Transverse colon (tissue), 4 donors: ENCODE measurements at regions not wholly inside any gene's neighbourhood (a gene's known extent, or its start where the extent isn't known, plus 50 kb on each side); places are given as distances from the start of the nearest gene placed in this dataset.

Experiments
- DNase-seq: peaks from one replicate; pipeline ENCODE4 v3.0.0-alpha.2; 2019
- H3K27ac ChIP-seq, 4 donors: fragments of 200-600 bp; sonication (generic); 2 replicates each; pipeline ENCODE4 v1.5.1; 2016 to 2018; ENCODE audit warnings: inconsistent platforms in 4 of 4
- H3K27me3 ChIP-seq: fragments of 200-600 bp; sonication (generic); 2 replicates; pipeline ENCODE4 v1.5.1; 2017; ENCODE audit warnings: inconsistent platforms
- H3K36me3 ChIP-seq, 4 donors: fragments of 200-600 bp; sonication (generic); 2 replicates each; pipeline ENCODE4 v1.5.1; 2017 to 2019; ENCODE audit warnings: inconsistent platforms in 4 of 4
- H3K4me1 ChIP-seq, 4 donors: fragments of 200-600 bp; sonication (generic); 2 replicates each; pipeline ENCODE4 v1.5.1; 2017 to 2020; ENCODE audit warnings: inconsistent platforms in 4 of 4
- H3K4me3 ChIP-seq, 4 donors: fragments of 200-600 bp; sonication (generic); 1 replicate in 1 of 4; 2 replicates in 3 of 4; pipeline versions ENCODE4 v1.5.1 to v1.6.1; 2017 to 2019; ENCODE audit warnings: inconsistent platforms in 4 of 4
- H3K9me3 ChIP-seq, 2 donors: fragments of 200-600 bp; sonication (generic); 2 replicates each; pipeline ENCODE4 v1.5.1; 2017 to 2019; ENCODE audit warnings: inconsistent platforms in 2 of 2
- EP300 ChIP-seq: sonication (generic); formaldehyde crosslinking; IDR thresholded peaks from one replicate; pipeline ENCODE4 v1.6.1; 2017; ENCODE audit warnings: antibody characterized with exemption, low read depth
- POLR2A ChIP-seq: fragments of 450-650 bp; IDR thresholded peaks from one replicate; pipeline ENCODE4 v1.6.1; 2016; ENCODE audit warnings: antibody characterized with exemption, mild to moderate bottlenecking, moderate library complexity
- POLR2AphosphoS5 ChIP-seq, 3 donors: sonication (generic); formaldehyde crosslinking; IDR thresholded peaks; one replicate each; pipeline ENCODE4 v1.6.1; 2016; ENCODE audit warnings: antibody characterized with exemption in 3 of 3
- WGBS, 2 donors: methylation state at CpG; one replicate each; pipeline ENCODE4 v1.1.5; 2018; ENCODE audit warnings: low coverage in 1 of 2; 5-methylcytosine and 5-hydroxymethylcytosine counted together
- in situ Hi-C, 4 donors: fragments of 200-750 bp; cut with MboI; loops; one replicate each; pipeline versions ENCODE4 v1.15.0 to v1.15.1; 2017; ENCODE audit warnings: low sequenced_read_pairs in 3 of 4, low pct_ligation_motif_present in 1 of 4, low pct_unique_long_range_greater_than_20kb in 1 of 4
- intact Hi-C: fragments of 100-400 bp; cut with DNase I; formaldehyde crosslinking; loops from one replicate; pipeline ENCODE4 v1.15.1; 2023; ENCODE audit warnings: low total_unique reads
- TF ChIP-seq, protein P1 (sequence below), 5 experiments: fragments of 200-600 bp in 3 of 5; fragments of 450-650 bp in 2 of 5; sonication (generic) in 3 of 5; IDR thresholded peaks; 1 replicate in 2 of 5; 2 replicates in 3 of 5; pipeline ENCODE4 v1.5.1; 2016 to 2017; ENCODE audit warnings: antibody characterized with exemption in 5 of 5, inconsistent platforms in 3 of 5, mild to moderate bottlenecking in 2 of 5, moderate library complexity in 1 of 5

DNA sequence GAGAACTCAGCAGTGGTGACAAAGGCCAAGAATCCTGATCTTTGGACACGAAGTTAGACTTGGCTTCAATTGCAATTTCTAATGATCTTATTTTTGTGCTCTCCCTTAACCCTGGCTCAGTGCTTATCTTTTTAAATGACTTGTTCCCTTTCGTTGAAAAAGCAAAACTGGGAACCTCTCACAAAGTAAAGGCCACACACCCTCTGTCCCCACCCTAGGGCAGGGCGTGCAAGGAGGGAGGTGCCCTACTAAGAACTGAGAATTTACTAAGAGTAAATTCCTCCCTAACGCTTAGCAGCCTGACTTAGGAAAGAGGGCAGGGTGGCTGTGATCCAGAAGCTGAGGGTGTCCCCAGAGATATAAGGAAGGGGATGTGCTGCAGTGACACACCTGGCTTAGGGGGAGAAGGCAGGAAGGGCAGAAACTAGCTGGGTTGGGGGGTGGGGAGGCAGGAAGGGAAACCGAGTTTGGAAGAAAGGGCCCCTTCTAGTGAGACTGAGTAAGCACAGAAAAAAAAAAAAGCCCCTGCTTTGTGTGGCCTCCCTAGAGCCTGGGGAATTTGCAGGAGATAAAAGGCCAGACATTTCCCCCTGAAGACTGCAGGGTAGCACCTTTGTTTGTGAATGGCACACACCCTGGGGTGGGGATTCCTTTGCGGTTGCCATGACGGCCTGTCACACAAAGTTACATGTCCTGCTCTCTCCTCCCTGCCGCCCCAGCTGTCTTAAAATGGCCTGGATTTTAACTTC, 435.1 kb downstream of the EFNB2 start:
- WGBS, 2 donors = 13 to 28% methylated on average over 1 to 8 of the region's 8 CpGs
- no peaks in the 10 kb centered on the region for H3K9me3 ChIP-seq
- H3K27ac ChIP-seq = peak overlapping the region; percentile 87 to 89 (median 88)
- peaks cover 9 to 53% (median 26%) of the 10 kb centered on the region in 4 donors for H3K4me1 ChIP-seq
- intact Hi-C loops = no loop called here
- peak overlapping the region in 1 of 4 donors; percentile 16 for H3K4me3 ChIP-seq
- DNase-seq = peak; percentile 85
- in situ Hi-C loops = no loop called here
- H3K36me3 ChIP-seq = no peaks in the 10 kb centered on the region
- no peaks in the 10 kb centered on the region for H3K27me3 ChIP-seq
- no peak for TF ChIP-seq EP300
- peak in 1 of 3 donors; percentile 48 for TF ChIP-seq POLR2AphosphoS5 (IDR thresholded peaks at IDR 0.05)
- TF ChIP-seq POLR2A = peak; percentile 27
- TF ChIP-seq, protein P1, sequence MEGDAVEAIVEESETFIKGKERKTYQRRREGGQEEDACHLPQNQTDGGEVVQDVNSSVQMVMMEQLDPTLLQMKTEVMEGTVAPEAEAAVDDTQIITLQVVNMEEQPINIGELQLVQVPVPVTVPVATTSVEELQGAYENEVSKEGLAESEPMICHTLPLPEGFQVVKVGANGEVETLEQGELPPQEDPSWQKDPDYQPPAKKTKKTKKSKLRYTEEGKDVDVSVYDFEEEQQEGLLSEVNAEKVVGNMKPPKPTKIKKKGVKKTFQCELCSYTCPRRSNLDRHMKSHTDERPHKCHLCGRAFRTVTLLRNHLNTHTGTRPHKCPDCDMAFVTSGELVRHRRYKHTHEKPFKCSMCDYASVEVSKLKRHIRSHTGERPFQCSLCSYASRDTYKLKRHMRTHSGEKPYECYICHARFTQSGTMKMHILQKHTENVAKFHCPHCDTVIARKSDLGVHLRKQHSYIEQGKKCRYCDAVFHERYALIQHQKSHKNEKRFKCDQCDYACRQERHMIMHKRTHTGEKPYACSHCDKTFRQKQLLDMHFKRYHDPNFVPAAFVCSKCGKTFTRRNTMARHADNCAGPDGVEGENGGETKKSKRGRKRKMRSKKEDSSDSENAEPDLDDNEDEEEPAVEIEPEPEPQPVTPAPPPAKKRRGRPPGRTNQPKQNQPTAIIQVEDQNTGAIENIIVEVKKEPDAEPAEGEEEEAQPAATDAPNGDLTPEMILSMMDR (IDR thresholded peaks at IDR 0.05) = peak in 2 of 5 experiments; percentile 22 to 30

DNA sequence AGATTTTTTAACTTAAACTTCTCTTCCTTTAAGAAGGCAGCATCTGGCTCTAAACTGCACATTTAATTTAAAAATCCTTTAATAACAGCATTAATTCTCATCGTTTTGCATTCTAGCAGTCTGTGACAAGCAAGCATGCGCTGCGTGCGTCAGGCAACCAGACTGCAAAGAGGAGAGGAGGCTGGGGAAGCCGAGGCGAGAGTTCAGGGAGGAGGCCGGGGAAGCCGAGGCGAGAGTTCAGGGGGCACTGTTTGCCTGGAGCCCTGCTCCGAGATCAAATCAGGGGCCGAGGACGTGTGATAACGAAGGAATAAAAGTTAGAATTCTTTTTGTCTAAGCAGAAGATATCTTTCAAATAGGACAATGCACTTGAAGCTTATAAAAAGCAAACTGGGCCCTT, 435.7 kb downstream of the EFNB2 start:
- in situ Hi-C loops = loop anchor here in 2 of 4 donors (25.0 kb wide), 1 partner anchor 413 kb away; no protein-coding TSS in a partner anchor
- intact Hi-C loops = loop anchor here (2.0 kb wide), 1 partner anchor 41 kb away; no protein-coding TSS in a partner anchor
- no peaks in the 10 kb centered on the region for H3K27me3 ChIP-seq
- DNase-seq = peak; percentile 39
- H3K36me3 ChIP-seq = no peaks in the 10 kb centered on the region
- peak overlapping the region; percentile 87 to 89 (median 88) for H3K27ac ChIP-seq
- TF ChIP-seq EP300 (no peak), POLR2AphosphoS5 (IDR thresholded peaks at IDR 0.05) (no peak), POLR2A (no peak)
- TF ChIP-seq, protein P1 (IDR thresholded peaks at IDR 0.05) = no peak
- H3K4me1 ChIP-seq = peaks cover 9 to 58% (median 29%) of the 10 kb centered on the region in 4 donors
- peak overlapping the region in 1 of 4 donors; percentile 8 for H3K4me3 ChIP-seq
- WGBS, 2 donors = 63 to 80% methylated on average over 5 to 13 of the region's 13 CpGs
- H3K9me3 ChIP-seq = no peaks in the 10 kb centered on the region

DNA sequence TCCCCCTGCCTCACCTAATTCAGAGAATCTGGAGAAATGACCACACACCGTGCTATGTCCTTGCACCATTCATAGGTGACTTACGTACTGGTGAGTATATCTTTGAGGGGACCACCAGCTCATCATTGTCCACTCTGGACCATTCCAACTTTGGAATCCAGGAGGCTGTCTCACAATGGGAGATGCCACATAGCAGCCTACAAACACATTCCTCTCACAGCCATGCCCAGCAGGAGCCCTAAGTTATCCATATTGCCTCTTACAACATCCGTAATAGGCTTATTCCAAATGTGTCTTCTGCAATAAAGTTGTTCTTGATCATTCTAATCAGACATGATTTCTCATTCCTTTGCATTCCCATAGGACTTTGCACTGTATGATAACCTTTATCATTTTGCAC, 436.7 kb downstream of the EFNB2 start:
- 84% methylated on average over 3 of the region's 3 CpGs; no CpG with 5 or more reads in 1 of the 2 donors for WGBS, 2 donors
- H3K27me3 ChIP-seq = no peaks in the 10 kb centered on the region
- intact Hi-C loops (loop anchor here (2.0 kb wide), 1 partner anchor 40 kb away; no protein-coding TSS in a partner anchor), in situ Hi-C loops (loop anchor here in 2 of 4 donors (25.0 kb wide), 1 partner anchor 414 kb away; no protein-coding TSS in a partner anchor)
- no peaks in the 10 kb centered on the region for H3K36me3 ChIP-seq
- TF ChIP-seq, protein P1 (IDR thresholded peaks at IDR 0.05) = no peak
- TF ChIP-seq EP300 = no peak
- TF ChIP-seq POLR2AphosphoS5 (IDR thresholded peaks at IDR 0.05) = no peak
- no peak for TF ChIP-seq POLR2A
- H3K9me3 ChIP-seq = no peaks in the 10 kb centered on the region
- no peak for DNase-seq
- no peak overlapping the region for H3K4me3 ChIP-seq
- H3K4me1 ChIP-seq = peaks cover 9 to 55% (median 31%) of the 10 kb centered on the region in 4 donors
- H3K27ac ChIP-seq = peak overlapping the region; percentile 87 to 89 (median 88)

DNA sequence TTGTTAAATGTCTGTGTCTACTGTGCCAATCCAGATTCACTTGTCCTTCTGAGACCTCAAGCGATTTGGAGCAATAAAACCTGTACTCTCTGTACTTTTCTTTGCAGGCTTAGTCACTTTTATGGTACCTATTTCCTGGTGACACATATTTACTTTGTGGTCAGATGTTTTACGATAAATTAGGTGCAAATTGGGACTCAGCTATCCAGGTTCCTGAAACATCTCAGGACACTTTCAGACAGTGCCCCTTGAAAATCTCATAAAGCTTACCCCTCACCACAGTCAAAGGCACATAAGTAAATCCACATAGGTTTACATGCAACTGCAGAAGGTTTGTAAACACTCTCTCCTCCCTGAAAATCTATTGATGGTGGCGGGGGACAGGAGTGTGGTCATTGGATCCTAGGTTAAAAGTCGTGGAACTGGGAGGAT, 438.8 kb downstream of the EFNB2 start:
- Histone ChIP-seq H3K27ac (peak overlapping the region; percentile 87 to 89 (median 88)), H3K4me1 (peaks cover 9 to 57% (median 32%) of the 10 kb centered on the region in 4 donors), H3K9me3 (no peaks in the 10 kb centered on the region), H3K27me3 (no peaks in the 10 kb centered on the region), H3K36me3 (no peaks in the 10 kb centered on the region), H3K4me3 (peak overlapping the region in 1 of 4 donors; percentile 6)
- in situ Hi-C loops = loop anchor here in 2 of 4 donors (25.0 kb wide), 1 partner anchor 416 kb away; no protein-coding TSS in a partner anchor
- intact Hi-C loops = no loop called here
- 43 to 63% methylated on average over 4 of the region's 4 CpGs for WGBS, 2 donors
- TF ChIP-seq, protein P1 (IDR thresholded peaks at IDR 0.05) = no peak
- TF ChIP-seq EP300 (peak; percentile 88), POLR2A (no peak), POLR2AphosphoS5 (IDR thresholded peaks at IDR 0.05) (peak in 2 of 3 donors; percentile 68 to 83)
- no peak for DNase-seq
